Uterus (tissue), 3 donors: ENCODE measurements at regions not wholly inside any gene's neighbourhood (a gene's known extent, or its start where the extent isn't known, plus 50 kb on each side); places are given as distances from the start of the nearest gene placed in this dataset.

Experiments used
- DNase-seq, 2 donors: peaks; one replicate each; pipeline ENCODE4 v3.0.0-alpha.2; 2019 to 2020
- H3K27ac ChIP-seq, 2 donors: fragments of 200-600 bp; sonication (generic); 1 replicate in 1 of 2; 2 replicates in 1 of 2; pipeline ENCODE4 v1.5.1; 2016 to 2018
- H3K27me3 ChIP-seq, 2 donors: fragments of 200-600 bp; sonication (generic); one replicate each; pipeline ENCODE4 v1.5.1; 2018 to 2019; ENCODE audit warnings: control low read depth in 1 of 2
- H3K36me3 ChIP-seq, 2 donors: fragments of 200-600 bp; sonication (generic); one replicate each; pipeline ENCODE4 v1.5.1; 2019; ENCODE audit warnings: control low read depth in 1 of 2
- H3K4me1 ChIP-seq, 2 donors: fragments of 200-600 bp; sonication (generic); one replicate each; pipeline ENCODE4 v1.5.1; 2018 to 2019; ENCODE audit warnings: control low read depth in 1 of 2
- H3K4me3 ChIP-seq, 2 donors: fragments of 200-600 bp; sonication (generic); 1 replicate in 1 of 2; 2 replicates in 1 of 2; pipeline ENCODE4 v1.5.1; 2018 to 2019; ENCODE audit warnings: mild to moderate bottlenecking in 1 of 2
- H3K9me3 ChIP-seq, 2 donors: fragments of 200-600 bp; sonication (generic); one replicate each; pipeline ENCODE4 v1.5.1; 2019; ENCODE audit warnings: control low read depth in 1 of 2
- CTCF ChIP-seq, 4 experiments: fragments of 200-600 bp in 2 of 4; fragments of 450-650 bp in 2 of 4; sonication (generic) in 2 of 4; IDR thresholded peaks; one replicate each; pipeline ENCODE4 v1.5.1; 2016 to 2019; ENCODE audit warnings: antibody characterized with exemption in 4 of 4, mild to moderate bottlenecking in 2 of 4, moderate library complexity in 1 of 4
- POLR2A ChIP-seq, 2 donors: fragments of 450-650 bp; IDR thresholded peaks; one replicate each; pipeline ENCODE4 v1.6.1; 2016; ENCODE audit warnings: antibody characterized with exemption in 2 of 2, mild to moderate bottlenecking in 1 of 2, moderate library complexity in 1 of 2
- intact Hi-C: fragments of 100-400 bp; cut with DNase I; formaldehyde crosslinking; loops from one replicate; pipeline ENCODE4 v1.15.1; 2023; ENCODE audit warnings: low total_unique reads
- donor health status: DM: yes; HTN: yes; CAD: no.

GRCh38 chr5:175778951-175779503 is 92.4 kb upstream of the CPLX2 start:
- Histone ChIP-seq H3K9me3 (no peaks in the 10 kb centered on the region), H3K36me3 (no peaks in the 10 kb centered on the region), H3K4me1 (no peaks in the 10 kb centered on the region), H3K27ac (no peak overlapping the region), H3K4me3 (no peak overlapping the region), H3K27me3 (no peaks in the 10 kb centered on the region)
- TF ChIP-seq CTCF (IDR thresholded peaks at IDR 0.05), result no peak
- no peak for TF ChIP-seq POLR2A (IDR thresholded peaks at IDR 0.05)
- no peak for DNase-seq
- intact Hi-C loops, result no loop called here

- intact Hi-C loops, result no loop called here
- H3K36me3 ChIP-seq, result no peaks in the 10 kb centered on the region
- DNase-seq, result no peak
- no peak overlapping the region for H3K27ac ChIP-seq
- no peak overlapping the region for H3K4me3 ChIP-seq
- no peaks in the 10 kb centered on the region for H3K4me1 ChIP-seq
- no peaks in the 10 kb centered on the region for H3K9me3 ChIP-seq
- H3K27me3 ChIP-seq, result no peaks in the 10 kb centered on the region
- no peak for TF ChIP-seq POLR2A (IDR thresholded peaks at IDR 0.05)
- no peak for TF ChIP-seq CTCF (IDR thresholded peaks at IDR 0.05)
Measured at GRCh38 chr5:175783739-175784138, 87.6 kb upstream of the CPLX2 start.

GRCh38 chr5:175784230-175784629 is 87.1 kb upstream of the CPLX2 start:
- no peak for DNase-seq
- Histone ChIP-seq H3K27ac (no peak overlapping the region), H3K4me3 (no peak overlapping the region), H3K27me3 (no peaks in the 10 kb centered on the region), H3K9me3 (no peaks in the 10 kb centered on the region), H3K36me3 (no peaks in the 10 kb centered on the region), H3K4me1 (no peaks in the 10 kb centered on the region)
- intact Hi-C loops, result no loop called here
- no peak for TF ChIP-seq CTCF (IDR thresholded peaks at IDR 0.05)
- TF ChIP-seq POLR2A (IDR thresholded peaks at IDR 0.05), result no peak

GRCh38 chr5:175785681-175786080 is 85.7 kb upstream of the CPLX2 start:
- Histone ChIP-seq H3K4me1 (no peaks in the 10 kb centered on the region), H3K27me3 (no peaks in the 10 kb centered on the region), H3K27ac (no peak overlapping the region), H3K4me3 (no peak overlapping the region), H3K9me3 (no peaks in the 10 kb centered on the region), H3K36me3 (no peaks in the 10 kb centered on the region)
- intact Hi-C loops, result no loop called here
- TF ChIP-seq POLR2A (IDR thresholded peaks at IDR 0.05) (no peak), CTCF (IDR thresholded peaks at IDR 0.05) (no peak)
- no peak for DNase-seq

- intact Hi-C loops, result no loop called here
- no peak overlapping the region for H3K27ac ChIP-seq
- TF ChIP-seq POLR2A (IDR thresholded peaks at IDR 0.05) (no peak), CTCF (IDR thresholded peaks at IDR 0.05) (no peak)
- H3K9me3 ChIP-seq, result no peaks in the 10 kb centered on the region
- H3K4me3 ChIP-seq, result no peak overlapping the region
- no peak for DNase-seq
- H3K36me3 ChIP-seq, result no peaks in the 10 kb centered on the region
- H3K27me3 ChIP-seq, result no peaks in the 10 kb centered on the region
- no peaks in the 10 kb centered on the region for H3K4me1 ChIP-seq
Measured at GRCh38 chr5:175788155-175788787, 83.1 kb upstream of the CPLX2 start.
